GM23338 (cell line): ENCODE measurements at regions not wholly inside any gene's neighbourhood (a gene's known extent, or its start where the extent isn't known, plus 50 kb on each side); places are given as distances from the start of the nearest gene placed in this dataset.

Source experiments
- ATAC-seq: fragments of 200-7000 bp; cut with Tn5 transposase; 3 replicates; pipeline ENCODE4 v1.9.1; 2020
- DNase-seq: peaks from one replicate; pipeline ENCODE4 v3.0.0-alpha.2; 2015; ENCODE audit warnings: low spot score
- H2AFZ ChIP-seq: fragments of 200-600 bp; sonication (generic); 2 replicates; pipeline ENCODE4 v1.8.0; 2016; ENCODE audit warnings: antibody characterized with exemption, mild to moderate bottlenecking, moderate library complexity
- H3F3A ChIP-seq: fragments of 200-600 bp; sonication (generic); replicated peaks from 2 replicates; pipeline ENCODE4 v1.8.0; 2017; ENCODE audit warnings: antibody characterized with exemption, mixed run types, low read depth
- H3K27ac ChIP-seq: fragments of 200-600 bp; sonication (generic); 2 replicates; pipeline ENCODE4 v1.6.1; 2016; ENCODE audit warnings: low read depth
- H3K27me3 ChIP-seq: fragments of 200-600 bp; sonication (generic); 2 replicates; pipeline ENCODE4 v1.8.0; 2016; ENCODE audit warnings: mild to moderate bottlenecking, mixed run types, moderate library complexity; ENCODE audit not compliant: insufficient read depth
- H3K36me3 ChIP-seq: fragments of 200-600 bp; sonication (generic); 2 replicates; pipeline ENCODE4 v1.8.0; 2016; ENCODE audit warnings: mild to moderate bottlenecking; ENCODE audit not compliant: insufficient read depth
- H3K4me1 ChIP-seq: fragments of 200-600 bp; sonication (generic); 2 replicates; pipeline ENCODE4 v1.8.0; 2016; ENCODE audit warnings: mild to moderate bottlenecking, moderate library complexity; ENCODE audit not compliant: insufficient read depth
- H3K4me2 ChIP-seq: fragments of 200-600 bp; sonication (generic); 2 replicates; pipeline ENCODE4 v1.7.1; 2017; ENCODE audit warnings: mixed run types
- H3K4me3 ChIP-seq: fragments of 200-600 bp; sonication (generic); 2 replicates; pipeline ENCODE4 v1.6.1; 2016; ENCODE audit warnings: mixed run types
- H3K79me2 ChIP-seq: fragments of 200-600 bp; sonication (generic); replicated peaks from 2 replicates; pipeline ENCODE4 v1.8.0; 2017; ENCODE audit warnings: mild to moderate bottlenecking; ENCODE audit not compliant: insufficient read depth
- H3K9me2 ChIP-seq: fragments of 200-600 bp; sonication (generic); 2 replicates; pipeline ENCODE4 v1.8.0; 2017; ENCODE audit not compliant: insufficient read depth
- H4K20me1 ChIP-seq: fragments of 200-600 bp; sonication (generic); replicated peaks from 2 replicates; pipeline ENCODE4 v1.8.0; 2017; ENCODE audit warnings: mild to moderate bottlenecking; ENCODE audit not compliant: insufficient read depth
- H3K27ac Mint-ChIP-seq: 2 replicates; pipeline ENCODE4 v1.8.0; 2020; ENCODE audit warnings: inconsistent platforms, mild to moderate bottlenecking, moderate library complexity, mixed read lengths
- H3K27me3 Mint-ChIP-seq: 3 replicates; pipeline ENCODE4 v1.8.0; 2022; ENCODE audit warnings: low read depth, mild to moderate bottlenecking, moderate library complexity, mixed read lengths, inconsistent platforms; ENCODE audit not compliant: insufficient read depth, poor library complexity
- H3K36me3 Mint-ChIP-seq: 3 replicates; pipeline ENCODE4 v1.8.0; 2021; ENCODE audit warnings: low read depth, mild to moderate bottlenecking, inconsistent platforms, moderate library complexity, mixed read lengths
- H3K4me1 Mint-ChIP-seq: 3 replicates; pipeline ENCODE4 v1.8.0; 2020; ENCODE audit warnings: mild to moderate bottlenecking, inconsistent platforms, mixed read lengths
- H3K4me3 Mint-ChIP-seq: 3 replicates; pipeline ENCODE4 v1.8.0; 2021; ENCODE audit warnings: moderate library complexity, mild to moderate bottlenecking, inconsistent platforms, mixed read lengths
- H3K9me3 Mint-ChIP-seq: 3 replicates; pipeline ENCODE4 v1.8.0; 2020; ENCODE audit warnings: moderate library complexity, mild to moderate bottlenecking, inconsistent platforms, mixed read lengths
- CREB1 ChIP-seq: fragments of 250-450 bp; sonication (Bioruptor Pico); IDR thresholded peaks from 2 replicates; pipeline ENCODE4 v1.5.0; 2020; ENCODE audit warnings: low read depth, mild to moderate bottlenecking, moderate library complexity
- EZH2 ChIP-seq: fragments of 200-600 bp; sonication (generic); IDR thresholded peaks from one replicate; pipeline ENCODE4 v1.8.0; 2017; ENCODE audit warnings: antibody characterized with exemption, mild to moderate bottlenecking, low read depth; ENCODE audit not compliant: unreplicated experiment
- EZH2phosphoT487 ChIP-seq: fragments of 200-600 bp; sonication (generic); IDR thresholded peaks from one replicate; pipeline ENCODE4 v1.8.1; 2018; ENCODE audit warnings: antibody characterized with exemption; ENCODE audit not compliant: unreplicated experiment
- JUNB ChIP-seq: IDR thresholded peaks from one replicate; pipeline ENCODE4 v1.6.1; 2016; ENCODE audit warnings: antibody characterized with exemption; ENCODE audit not compliant: unreplicated experiment
- NANOG ChIP-seq: IDR thresholded peaks from 2 replicates; pipeline ENCODE4 v1.6.1; 2016; ENCODE audit warnings: antibody characterized with exemption, borderline replicate concordance
- POLR2AphosphoS5 ChIP-seq: IDR thresholded peaks from 2 replicates; pipeline ENCODE4 v1.6.1; 2016; ENCODE audit warnings: antibody characterized with exemption, low read depth
- STAT1 ChIP-seq: IDR thresholded peaks from one replicate; pipeline ENCODE4 v1.6.1; 2016; ENCODE audit warnings: antibody characterized with exemption; ENCODE audit not compliant: unreplicated experiment
- ZNF114 ChIP-seq: fragments of 250-450 bp; sonication (Bioruptor Pico); IDR thresholded peaks from 2 replicates; pipeline ENCODE4 v1.5.0; 2020; ENCODE audit warnings: mild to moderate bottlenecking, moderate library complexity
- ZNF331 ChIP-seq: fragments of 250-450 bp; sonication (Bioruptor Pico); IDR thresholded peaks from 2 replicates; pipeline ENCODE4 v1.5.0; 2020; ENCODE audit warnings: low read depth, mild to moderate bottlenecking, moderate library complexity
- TF ChIP-seq, protein P1 (sequence below), 2 experiments: fragments of 200-600 bp in 1 of 2; sonication (generic) in 1 of 2; conservative IDR thresholded peaks; 2 replicates each; pipeline versions ENCODE4 v1.5.1 to v1.6.1; 2016 to 2017; ENCODE audit warnings: antibody characterized with exemption in 2 of 2, low read depth in 2 of 2, mild to moderate bottlenecking in 2 of 2, moderate library complexity in 1 of 2
- TF ChIP-seq, protein P2 (sequence below): fragments of 250-450 bp; sonication (Bioruptor Pico); IDR thresholded peaks from 2 replicates; pipeline ENCODE4 v1.5.0; 2020; ENCODE audit warnings: mild to moderate bottlenecking, moderate library complexity
- TF ChIP-seq, protein P3 (sequence below): IDR thresholded peaks from one replicate; pipeline ENCODE4 v1.6.1; 2018; ENCODE audit warnings: antibody characterized with exemption; ENCODE audit not compliant: unreplicated experiment
- TF ChIP-seq, protein P4 (sequence below): IDR thresholded peaks from 2 replicates; pipeline ENCODE4 v1.6.1; 2016; ENCODE audit warnings: antibody characterized with exemption

DNA sequence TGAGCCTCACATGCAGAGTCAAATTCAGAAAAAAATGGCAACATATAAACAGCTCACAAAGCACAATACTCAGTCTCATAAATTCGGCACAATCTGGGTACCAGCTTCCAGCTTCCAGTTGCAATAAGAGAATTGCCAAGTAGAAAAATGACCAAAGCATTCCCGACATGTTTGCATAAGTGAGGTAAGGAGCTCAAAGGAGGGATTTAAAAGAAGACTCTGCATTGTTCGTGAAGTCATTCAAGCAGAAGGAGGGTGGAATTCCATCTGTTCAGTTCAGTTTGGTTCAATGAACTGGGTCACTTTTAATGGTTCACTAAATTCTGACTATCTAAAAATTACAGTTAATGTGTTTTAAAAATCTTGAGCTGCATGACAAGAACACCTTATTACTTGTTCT, 106.7 kb upstream of the KLHL14 start:
- H3K4me3 ChIP-seq = no peak overlapping the region
- DNase-seq (peak; percentile 60), ATAC-seq (peak; percentile 40; the same call in 2 of the 3 replicates)
- Mint-ChIP-seq H3K36me3 (no peaks in the 10 kb centered on the region), H3K27me3 (peaks cover 8% of the 10 kb centered on the region), H3K4me1 (peaks cover 17% of the 10 kb centered on the region), H3K27ac (no peak overlapping the region), H3K4me3 (no peak overlapping the region), H3K9me3 (no peaks in the 10 kb centered on the region)
- H3K27ac ChIP-seq = no peak overlapping the region
- no peaks in the 10 kb centered on the region for H3K79me2 ChIP-seq
- no peaks in the 10 kb centered on the region for H4K20me1 ChIP-seq
- peaks cover 20% of the 10 kb centered on the region for H3K4me1 ChIP-seq
- TF ChIP-seq JUNB (no peak), STAT1 (no peak), ZNF331 (no peak), ZNF114 (CRISPR knock-in tag) (no peak), NANOG (no peak), EZH2phosphoT487 (no peak), POLR2AphosphoS5 (no peak), CREB1 (CRISPR knock-in tag) (no peak), EZH2 (no peak)
- TF ChIP-seq, protein P1, sequence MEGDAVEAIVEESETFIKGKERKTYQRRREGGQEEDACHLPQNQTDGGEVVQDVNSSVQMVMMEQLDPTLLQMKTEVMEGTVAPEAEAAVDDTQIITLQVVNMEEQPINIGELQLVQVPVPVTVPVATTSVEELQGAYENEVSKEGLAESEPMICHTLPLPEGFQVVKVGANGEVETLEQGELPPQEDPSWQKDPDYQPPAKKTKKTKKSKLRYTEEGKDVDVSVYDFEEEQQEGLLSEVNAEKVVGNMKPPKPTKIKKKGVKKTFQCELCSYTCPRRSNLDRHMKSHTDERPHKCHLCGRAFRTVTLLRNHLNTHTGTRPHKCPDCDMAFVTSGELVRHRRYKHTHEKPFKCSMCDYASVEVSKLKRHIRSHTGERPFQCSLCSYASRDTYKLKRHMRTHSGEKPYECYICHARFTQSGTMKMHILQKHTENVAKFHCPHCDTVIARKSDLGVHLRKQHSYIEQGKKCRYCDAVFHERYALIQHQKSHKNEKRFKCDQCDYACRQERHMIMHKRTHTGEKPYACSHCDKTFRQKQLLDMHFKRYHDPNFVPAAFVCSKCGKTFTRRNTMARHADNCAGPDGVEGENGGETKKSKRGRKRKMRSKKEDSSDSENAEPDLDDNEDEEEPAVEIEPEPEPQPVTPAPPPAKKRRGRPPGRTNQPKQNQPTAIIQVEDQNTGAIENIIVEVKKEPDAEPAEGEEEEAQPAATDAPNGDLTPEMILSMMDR (conservative IDR thresholded peaks at IDR 0.05; ENCODE audit: low read depth in 2 of 2) = no peak
- TF ChIP-seq, protein P2, sequence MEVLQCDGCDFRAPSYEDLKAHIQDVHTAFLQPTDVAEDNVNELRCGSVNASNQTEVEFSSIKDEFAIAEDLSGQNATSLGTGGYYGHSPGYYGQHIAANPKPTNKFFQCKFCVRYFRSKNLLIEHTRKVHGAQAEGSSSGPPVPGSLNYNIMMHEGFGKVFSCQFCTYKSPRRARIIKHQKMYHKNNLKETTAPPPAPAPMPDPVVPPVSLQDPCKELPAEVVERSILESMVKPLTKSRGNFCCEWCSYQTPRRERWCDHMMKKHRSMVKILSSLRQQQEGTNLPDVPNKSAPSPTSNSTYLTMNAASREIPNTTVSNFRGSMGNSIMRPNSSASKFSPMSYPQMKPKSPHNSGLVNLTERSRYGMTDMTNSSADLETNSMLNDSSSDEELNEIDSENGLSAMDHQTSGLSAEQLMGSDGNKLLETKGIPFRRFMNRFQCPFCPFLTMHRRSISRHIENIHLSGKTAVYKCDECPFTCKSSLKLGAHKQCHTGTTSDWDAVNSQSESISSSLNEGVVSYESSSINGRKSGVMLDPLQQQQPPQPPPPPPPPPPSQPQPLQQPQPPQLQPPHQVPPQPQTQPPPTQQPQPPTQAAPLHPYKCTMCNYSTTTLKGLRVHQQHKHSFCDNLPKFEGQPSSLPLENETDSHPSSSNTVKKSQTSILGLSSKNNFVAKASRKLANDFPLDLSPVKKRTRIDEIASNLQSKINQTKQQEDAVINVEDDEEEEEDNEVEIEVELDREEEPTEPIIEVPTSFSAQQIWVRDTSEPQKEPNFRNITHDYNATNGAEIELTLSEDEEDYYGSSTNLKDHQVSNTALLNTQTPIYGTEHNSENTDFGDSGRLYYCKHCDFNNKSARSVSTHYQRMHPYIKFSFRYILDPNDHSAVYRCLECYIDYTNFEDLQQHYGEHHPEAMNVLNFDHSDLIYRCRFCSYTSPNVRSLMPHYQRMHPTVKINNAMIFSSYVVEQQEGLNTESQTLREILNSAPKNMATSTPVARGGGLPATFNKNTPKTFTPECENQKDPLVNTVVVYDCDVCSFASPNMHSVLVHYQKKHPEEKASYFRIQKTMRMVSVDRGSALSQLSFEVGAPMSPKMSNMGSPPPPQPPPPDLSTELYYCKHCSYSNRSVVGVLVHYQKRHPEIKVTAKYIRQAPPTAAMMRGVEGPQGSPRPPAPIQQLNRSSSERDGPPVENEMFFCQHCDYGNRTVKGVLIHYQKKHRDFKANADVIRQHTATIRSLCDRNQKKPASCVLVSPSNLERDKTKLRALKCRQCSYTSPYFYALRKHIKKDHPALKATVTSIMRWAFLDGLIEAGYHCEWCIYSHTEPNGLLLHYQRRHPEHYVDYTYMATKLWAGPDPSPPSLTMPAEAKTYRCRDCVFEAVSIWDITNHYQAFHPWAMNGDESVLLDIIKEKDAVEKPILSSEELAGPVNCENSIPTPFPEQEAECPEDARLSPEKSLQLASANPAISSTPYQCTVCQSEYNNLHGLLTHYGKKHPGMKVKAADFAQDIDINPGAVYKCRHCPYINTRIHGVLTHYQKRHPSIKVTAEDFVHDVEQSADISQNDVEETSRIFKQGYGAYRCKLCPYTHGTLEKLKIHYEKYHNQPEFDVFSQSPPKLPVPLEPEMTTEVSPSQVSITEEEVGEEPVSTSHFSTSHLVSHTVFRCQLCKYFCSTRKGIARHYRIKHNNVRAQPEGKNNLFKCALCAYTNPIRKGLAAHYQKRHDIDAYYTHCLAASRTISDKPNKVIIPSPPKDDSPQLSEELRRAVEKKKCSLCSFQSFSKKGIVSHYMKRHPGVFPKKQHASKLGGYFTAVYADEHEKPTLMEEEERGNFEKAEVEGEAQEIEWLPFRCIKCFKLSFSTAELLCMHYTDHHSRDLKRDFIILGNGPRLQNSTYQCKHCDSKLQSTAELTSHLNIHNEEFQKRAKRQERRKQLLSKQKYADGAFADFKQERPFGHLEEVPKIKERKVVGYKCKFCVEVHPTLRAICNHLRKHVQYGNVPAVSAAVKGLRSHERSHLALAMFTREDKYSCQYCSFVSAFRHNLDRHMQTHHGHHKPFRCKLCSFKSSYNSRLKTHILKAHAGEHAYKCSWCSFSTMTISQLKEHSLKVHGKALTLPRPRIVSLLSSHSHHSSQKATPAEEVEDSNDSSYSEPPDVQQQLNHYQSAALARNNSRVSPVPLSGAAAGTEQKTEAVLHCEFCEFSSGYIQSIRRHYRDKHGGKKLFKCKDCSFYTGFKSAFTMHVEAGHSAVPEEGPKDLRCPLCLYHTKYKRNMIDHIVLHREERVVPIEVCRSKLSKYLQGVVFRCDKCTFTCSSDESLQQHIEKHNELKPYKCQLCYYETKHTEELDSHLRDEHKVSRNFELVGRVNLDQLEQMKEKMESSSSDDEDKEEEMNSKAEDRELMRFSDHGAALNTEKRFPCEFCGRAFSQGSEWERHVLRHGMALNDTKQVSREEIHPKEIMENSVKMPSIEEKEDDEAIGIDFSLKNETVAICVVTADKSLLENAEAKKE (CRISPR knock-in tag) = no peak
- TF ChIP-seq, protein P3, sequence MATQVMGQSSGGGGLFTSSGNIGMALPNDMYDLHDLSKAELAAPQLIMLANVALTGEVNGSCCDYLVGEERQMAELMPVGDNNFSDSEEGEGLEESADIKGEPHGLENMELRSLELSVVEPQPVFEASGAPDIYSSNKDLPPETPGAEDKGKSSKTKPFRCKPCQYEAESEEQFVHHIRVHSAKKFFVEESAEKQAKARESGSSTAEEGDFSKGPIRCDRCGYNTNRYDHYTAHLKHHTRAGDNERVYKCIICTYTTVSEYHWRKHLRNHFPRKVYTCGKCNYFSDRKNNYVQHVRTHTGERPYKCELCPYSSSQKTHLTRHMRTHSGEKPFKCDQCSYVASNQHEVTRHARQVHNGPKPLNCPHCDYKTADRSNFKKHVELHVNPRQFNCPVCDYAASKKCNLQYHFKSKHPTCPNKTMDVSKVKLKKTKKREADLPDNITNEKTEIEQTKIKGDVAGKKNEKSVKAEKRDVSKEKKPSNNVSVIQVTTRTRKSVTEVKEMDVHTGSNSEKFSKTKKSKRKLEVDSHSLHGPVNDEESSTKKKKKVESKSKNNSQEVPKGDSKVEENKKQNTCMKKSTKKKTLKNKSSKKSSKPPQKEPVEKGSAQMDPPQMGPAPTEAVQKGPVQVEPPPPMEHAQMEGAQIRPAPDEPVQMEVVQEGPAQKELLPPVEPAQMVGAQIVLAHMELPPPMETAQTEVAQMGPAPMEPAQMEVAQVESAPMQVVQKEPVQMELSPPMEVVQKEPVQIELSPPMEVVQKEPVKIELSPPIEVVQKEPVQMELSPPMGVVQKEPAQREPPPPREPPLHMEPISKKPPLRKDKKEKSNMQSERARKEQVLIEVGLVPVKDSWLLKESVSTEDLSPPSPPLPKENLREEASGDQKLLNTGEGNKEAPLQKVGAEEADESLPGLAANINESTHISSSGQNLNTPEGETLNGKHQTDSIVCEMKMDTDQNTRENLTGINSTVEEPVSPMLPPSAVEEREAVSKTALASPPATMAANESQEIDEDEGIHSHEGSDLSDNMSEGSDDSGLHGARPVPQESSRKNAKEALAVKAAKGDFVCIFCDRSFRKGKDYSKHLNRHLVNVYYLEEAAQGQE = no peak
- TF ChIP-seq, protein P4, sequence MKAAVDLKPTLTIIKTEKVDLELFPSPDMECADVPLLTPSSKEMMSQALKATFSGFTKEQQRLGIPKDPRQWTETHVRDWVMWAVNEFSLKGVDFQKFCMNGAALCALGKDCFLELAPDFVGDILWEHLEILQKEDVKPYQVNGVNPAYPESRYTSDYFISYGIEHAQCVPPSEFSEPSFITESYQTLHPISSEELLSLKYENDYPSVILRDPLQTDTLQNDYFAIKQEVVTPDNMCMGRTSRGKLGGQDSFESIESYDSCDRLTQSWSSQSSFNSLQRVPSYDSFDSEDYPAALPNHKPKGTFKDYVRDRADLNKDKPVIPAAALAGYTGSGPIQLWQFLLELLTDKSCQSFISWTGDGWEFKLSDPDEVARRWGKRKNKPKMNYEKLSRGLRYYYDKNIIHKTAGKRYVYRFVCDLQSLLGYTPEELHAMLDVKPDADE = no peak
- H3K9me2 ChIP-seq = peaks cover 21% of the 10 kb centered on the region; the same call in 1 of the 2 replicates
- H3K36me3 ChIP-seq = no peaks in the 10 kb centered on the region
- H3K27me3 ChIP-seq = no peaks in the 10 kb centered on the region
- no peak overlapping the region for H2AFZ ChIP-seq
- H3F3A ChIP-seq = no peaks in the 10 kb centered on the region
- peak overlapping the region; percentile 22; the same call in 1 of the 2 replicates for H3K4me2 ChIP-seq
